ENCODE measurements at regions not wholly inside any gene's neighbourhood (a gene's known extent, or its start where the extent isn't known, plus 50 kb on each side); places are given as distances from the start of the nearest gene placed in this dataset.
"Not testable (repeated sequence)": the region's sequence is repeated elsewhere in the genome, so short reads cannot be mapped to it uniquely, and the experiment has no call there.

DNA sequence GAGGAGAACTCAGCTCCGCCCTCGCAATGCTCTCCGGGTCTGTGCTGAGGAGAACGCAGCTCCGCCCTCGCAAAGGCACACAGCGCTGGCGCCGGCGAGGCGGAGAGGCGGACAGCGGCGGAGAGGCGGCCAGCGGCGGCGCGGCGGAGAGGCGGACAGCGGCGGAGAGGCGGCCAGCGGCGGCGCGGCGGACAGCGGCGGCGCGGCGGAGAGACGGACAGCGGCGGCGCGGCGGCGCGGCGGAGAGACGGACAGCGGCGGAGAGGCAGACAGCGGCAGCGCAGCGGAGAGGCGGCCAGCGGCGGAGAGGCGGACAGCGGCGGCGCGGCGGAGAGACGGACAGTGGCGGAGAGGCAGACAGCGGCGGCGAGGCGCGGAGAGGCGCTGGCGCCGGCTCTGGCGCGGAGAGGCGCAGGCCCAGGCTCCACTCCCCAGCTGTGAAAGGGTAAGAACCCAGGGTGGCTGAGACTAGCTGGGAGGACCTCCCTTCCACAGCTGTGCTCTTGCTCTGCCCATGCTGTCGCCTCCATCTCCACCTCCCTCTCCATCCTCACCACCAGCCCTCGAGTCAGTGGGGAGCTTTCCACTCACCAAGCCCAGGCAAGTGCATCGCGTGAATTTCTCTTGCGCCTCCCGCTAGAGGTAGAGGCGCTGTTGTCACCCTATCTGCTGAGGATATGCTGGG is 2879.9 kb downstream of the RPIA start:
- not testable (repeated sequence) for DNase-seq (ENCODE audit: low spot score)

DNA sequence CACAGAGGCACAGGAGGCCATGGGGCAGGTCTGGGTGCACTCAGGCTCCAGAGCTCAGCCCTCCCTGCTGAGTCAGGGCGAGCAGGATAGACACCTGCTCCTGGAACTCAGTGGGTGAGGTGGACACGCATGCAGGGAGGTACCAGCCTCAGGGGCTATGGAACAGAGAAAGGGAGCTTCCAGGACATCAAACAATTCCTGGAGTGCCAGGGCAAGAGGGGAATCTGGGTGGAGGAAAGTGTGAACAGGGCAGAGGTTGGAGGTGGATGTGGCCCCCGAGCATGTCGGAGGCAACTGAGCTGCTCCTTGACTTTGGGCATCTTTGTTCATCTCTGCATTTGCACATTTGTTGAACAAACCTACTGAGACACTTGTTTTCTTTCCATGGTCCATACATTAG is 2881.5 kb downstream of the RPIA start:
- not testable (repeated sequence) for DNase-seq (ENCODE audit: low spot score)

DNA sequence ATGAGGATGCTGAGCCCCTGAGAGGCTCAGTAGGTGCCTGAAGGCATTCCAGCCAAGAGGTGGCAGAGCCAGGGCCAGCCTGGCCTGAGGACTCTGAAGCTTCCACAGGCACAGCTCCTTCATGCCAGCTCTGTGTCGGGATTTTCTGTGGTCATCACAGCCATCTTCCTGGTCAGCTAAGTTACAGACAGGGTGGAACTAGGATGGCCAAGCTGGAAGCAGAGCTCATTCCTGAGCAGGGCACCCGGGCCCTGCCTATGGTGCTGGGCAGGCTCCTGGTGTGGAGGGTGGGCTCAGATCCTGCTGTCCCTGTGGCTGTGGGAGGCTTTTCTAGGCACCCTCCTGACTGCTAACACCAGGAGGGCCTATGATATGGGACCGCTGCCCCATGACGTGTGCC is 2882.3 kb downstream of the RPIA start:
- not testable (repeated sequence) for DNase-seq (ENCODE audit: low spot score)

DNA sequence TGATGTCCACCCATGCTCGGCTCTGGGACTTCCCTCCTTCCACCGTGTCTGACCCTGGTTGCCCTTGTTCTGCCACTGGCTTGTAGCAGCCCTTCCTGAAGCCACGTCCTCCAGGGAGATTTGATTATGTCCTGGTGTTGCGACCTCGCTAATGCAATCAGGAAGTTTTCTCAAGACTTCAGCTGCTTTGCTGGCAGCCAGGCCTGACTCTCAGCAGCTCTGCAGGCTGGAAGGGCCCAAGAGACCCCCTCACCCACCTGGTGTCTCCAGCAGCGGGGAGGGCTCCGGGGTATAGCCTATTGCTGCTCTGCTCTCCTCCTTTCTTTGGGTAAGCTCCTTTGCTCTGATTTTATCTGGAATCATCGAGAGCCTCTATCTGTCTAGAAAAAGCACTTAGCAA is 2882.8 kb downstream of the RPIA start:
- DNase-seq (ENCODE audit: low spot score), result not testable (repeated sequence)

DNA sequence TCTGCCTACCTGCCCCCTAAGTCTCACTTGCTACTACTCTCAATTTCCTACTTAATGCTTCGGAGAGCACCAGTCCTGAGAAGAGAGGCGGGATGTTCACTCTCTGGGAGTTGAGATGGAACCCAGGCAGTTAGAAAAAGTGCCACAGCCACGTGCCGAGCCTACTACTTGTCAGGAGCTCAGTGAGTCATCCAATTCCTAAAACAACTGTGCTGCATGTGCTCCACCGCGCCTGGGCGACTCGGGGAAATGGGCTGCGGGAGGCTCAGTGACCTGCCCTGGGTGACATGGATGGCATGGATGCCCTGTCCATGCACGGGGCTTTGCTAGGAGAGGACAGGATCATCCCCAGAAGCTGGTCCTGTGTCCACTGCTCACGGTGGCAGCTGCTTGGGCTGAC is 2884.2 kb downstream of the RPIA start:
- not testable (repeated sequence) for DNase-seq (ENCODE audit: low spot score)

DNA sequence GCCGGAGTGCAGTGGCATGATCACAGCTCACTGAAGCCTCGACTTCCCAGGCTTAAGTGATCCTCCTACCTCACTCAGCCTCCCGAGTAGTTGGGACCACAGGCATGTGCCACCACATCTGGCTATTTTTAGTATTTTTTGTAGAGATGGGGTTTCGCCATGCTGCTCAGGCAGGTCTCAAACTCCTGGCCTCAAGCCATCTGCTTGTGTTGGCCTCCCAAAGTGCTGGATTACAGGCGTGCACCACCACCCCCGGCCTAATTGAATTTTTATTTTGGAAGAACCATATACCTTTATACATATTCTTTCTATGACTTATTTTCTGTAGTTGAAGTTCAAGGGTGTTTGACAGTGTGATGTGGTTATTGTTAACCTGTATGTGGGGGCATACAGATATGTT is 2885.9 kb downstream of the RPIA start:
- not testable (repeated sequence) for DNase-seq (ENCODE audit: low spot score)

DNA sequence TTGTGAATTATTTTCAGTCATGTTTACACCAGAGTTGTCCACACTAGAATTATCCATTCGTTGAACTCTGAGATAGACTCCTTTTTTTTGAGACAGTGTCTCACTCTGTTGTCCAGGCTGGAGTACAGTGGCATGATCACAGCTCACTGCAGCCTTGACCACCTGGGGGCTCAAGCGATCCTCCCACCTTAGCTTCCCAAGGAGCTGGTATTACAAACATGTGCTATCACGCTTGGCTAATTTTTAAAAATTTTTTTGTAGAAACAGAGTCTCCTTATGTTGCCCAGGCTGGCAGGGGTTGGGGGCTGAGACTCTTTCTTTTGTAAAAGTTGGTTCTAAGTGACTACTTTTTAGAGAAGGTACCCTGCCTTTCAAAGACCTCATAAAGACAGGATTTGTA is 2887.2 kb downstream of the RPIA start:
- not testable (repeated sequence) for DNase-seq (ENCODE audit: low spot score)

DNA sequence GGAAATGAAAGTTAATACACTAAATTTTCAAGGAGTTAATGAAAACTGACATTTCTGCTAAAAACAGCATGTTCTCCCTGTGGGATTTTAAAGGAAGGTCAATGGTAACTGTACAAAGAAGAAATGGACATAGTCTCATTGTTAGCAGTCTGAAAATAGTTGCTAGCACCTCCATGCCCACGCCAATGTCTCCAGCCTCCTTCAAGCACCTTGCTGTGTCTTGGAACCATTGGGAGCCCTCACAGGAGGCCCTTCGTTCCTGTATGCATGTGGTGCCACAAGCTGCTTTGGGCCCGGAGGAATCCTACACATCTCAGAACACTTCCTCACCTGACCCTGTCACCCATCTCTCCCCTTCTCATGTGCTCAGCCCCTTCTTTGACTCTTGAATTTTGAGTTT is 2888.1 kb downstream of the RPIA start:
- DNase-seq (ENCODE audit: low spot score), result not testable (repeated sequence)

DNA sequence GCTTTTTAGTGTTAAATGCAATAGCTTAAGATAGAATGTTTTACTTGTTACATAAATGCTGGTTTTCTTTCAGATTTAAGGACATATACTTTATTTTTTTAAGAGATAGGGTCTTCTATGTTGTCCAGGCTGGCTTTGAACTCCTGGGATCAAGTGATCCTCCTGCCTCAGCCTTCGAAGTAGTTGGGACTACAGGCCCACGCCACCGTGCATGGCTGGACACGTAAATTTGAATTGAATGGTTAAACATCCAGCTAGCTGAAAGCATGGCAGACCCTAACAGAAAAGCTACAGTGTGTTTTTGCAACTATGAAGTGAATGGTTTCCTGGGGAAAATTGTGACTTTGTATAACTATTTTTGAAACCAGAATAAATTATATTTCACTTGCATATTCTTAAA is 2888.6 kb downstream of the RPIA start:
- DNase-seq (ENCODE audit: low spot score), result not testable (repeated sequence)

DNA sequence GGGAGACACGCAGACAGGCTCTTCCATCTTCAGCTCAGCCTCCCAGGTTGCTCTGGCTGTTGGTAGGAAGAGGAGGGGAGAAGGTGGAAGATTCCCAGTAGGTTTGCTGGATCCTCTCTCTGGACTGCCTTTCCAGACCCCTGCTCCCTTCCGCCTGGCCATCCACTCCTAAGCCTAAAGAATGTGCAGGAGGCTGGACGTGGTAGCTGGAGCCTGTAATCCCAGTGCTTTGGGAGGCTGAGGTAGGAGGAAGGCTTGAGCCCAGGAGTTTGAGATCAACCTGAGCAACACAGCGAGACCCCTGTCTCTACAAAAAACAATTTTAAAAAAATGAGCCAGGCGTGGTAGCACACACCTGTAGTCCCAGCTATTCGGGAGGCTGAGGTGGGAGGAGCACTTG is 2895.6 kb downstream of the RPIA start:
- DNase-seq (ENCODE audit: low spot score), result not testable (repeated sequence)

DNA sequence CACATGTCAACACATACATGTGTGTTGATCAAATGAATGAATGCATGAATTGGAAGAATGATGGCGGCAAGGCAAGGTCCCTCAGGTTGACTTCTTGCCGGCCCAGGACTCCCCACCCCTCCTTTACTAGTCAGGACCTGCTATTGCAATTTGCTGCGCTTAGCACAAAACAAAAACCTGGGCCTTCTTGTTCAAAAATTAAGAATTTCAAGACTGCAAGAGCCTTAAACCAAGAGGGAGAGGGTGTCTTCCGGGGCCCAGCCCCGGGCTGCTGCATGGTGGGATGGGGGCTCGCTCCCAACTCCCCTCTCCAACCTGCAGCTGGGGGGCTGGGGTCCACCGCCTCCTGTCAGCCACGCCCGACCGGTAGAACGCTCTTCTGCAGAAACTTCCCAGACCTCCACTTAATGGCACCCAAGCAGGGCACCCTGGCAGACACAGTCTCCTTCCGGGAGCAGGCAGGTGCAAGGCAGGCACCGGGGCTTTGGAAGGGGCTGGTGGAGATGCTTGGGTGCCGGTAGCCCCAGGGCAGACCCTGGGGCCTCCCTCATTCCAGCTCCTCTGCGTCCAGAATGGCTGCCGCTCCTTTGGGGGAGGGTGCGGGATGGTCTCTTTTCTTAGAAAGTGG is 2896.5 kb downstream of the RPIA start:
- not testable (repeated sequence) for DNase-seq (ENCODE audit: low spot score)

DNA sequence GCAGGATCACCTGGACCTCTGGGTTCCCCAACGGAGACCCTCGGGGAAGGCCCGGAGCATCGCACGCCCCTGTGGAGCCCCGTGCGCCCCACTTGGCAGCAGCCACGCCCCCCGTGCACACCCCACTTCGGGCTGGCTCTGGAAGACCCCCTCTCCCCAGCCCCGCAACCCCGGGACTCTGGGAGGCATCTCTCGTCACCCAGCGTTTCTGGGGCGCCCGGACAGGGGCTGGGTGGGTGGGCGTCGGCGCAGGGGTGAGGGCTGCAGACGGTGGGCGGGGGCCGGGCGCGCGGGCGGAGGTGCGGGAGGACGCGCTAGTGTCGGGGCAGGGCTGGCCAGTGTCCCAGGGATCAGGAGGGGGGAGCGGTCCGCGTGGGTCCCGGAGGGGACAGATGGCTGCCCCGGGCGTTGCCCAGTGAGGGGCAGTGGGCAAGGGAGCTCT is 2897.3 kb downstream of the RPIA start:
- DNase-seq (ENCODE audit: low spot score), result not testable (repeated sequence)

DNA sequence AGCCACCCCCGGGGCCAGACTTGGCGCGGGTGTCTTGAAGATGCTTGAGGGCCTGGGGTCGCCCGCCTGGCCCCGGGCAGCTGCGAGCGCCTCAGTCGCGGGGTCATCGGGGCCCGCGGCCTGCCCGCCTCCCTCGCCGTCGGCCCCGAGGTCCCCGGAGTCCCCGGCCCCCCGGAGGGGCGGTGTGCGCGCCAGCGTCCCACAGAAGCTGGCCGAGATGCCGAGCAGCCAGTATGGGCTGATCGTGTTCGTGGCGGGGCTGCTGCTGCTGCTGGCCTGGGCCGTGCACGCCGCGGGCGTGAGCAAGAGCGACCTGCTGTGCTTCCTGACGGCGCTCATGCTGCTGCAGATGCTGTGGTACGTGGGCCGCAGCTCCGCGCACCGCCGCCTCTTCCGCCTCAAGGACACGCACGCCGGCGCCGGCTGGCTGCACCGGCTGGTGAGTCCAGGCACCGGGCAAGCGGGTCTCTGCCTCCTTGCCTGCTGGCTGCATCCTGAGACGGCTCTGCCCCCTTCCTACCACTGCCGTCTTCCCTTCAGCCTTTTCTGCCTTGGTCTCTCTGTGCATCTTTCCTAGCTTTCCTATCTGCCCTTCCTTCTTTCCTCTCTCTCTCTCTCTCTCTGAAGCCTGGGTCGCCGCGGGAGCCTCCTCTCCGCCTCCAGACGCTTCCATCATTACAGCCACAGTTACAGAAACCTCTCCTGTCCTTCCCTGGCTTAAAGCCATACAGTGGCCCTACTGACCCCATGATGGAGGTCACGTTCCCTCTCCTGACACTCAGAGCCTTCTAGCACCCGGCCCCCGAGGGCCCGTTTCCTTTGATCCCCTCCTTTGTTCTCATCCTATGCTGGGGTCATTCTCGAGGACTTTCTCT is 2898.2 kb downstream of the RPIA start:
- not testable (repeated sequence) for DNase-seq (ENCODE audit: low spot score)

DNA sequence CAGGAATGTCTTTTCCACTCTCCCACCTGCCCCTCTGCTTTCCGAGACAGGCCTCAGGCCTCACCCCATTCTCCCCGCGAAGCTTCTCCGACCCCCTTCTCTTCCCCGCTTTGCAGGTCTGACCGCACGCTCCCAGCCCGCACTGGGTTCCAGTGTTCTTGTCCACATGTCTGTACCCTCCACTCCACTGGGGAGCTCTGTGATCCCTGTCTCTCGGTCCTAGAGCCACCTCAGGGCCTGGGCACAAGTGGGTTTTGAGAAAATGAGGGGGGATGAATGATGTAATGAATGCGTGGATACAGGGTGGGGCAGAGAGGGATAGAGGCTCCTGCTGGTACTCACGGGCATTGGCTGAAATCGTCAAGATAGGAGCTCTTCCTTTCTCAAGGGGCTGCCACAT is 2898.9 kb downstream of the RPIA start:
- DNase-seq (ENCODE audit: low spot score), result not testable (repeated sequence)

DNA sequence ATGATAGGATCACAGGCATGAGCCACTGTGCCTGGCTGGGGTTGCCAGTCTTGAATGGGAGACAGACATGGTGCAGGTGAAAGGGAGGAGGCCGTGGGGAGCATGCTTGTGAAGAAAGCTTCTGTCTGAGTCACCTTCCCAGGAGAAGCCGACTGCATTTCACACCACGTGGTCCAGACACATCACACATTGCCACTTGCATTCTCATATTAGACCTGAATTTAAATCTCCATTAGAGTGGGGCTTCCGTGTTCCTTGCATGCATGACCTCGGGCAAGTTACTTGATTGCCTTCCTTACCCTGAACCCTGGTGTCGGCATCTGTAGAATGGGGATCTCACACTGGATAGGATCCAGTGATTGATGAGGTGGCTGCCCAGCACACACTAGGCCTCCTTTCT is 2899.6 kb downstream of the RPIA start:
- not testable (repeated sequence) for DNase-seq (ENCODE audit: low spot score)

DNA sequence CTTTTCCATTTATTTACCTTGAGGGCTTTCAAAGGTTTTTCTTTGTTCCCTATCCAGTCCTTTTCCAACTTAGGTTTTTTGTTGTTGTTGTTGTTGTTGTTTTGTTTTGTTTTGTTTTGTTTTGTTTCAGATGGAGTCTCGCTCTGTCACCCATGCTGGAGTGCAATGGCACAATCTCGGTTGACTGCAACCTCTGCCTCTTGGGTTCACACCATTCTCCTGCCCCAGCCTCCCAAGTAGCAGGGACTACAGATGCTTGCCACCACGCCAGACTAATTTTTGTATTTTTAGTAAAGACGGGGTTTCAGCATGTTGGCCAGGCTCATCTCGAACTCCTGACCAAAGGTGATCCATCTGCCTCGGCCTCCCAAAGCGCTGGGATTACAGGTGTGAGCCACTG is 2906.0 kb downstream of the RPIA start:
- not testable (repeated sequence) for DNase-seq (ENCODE audit: low spot score)

DNA sequence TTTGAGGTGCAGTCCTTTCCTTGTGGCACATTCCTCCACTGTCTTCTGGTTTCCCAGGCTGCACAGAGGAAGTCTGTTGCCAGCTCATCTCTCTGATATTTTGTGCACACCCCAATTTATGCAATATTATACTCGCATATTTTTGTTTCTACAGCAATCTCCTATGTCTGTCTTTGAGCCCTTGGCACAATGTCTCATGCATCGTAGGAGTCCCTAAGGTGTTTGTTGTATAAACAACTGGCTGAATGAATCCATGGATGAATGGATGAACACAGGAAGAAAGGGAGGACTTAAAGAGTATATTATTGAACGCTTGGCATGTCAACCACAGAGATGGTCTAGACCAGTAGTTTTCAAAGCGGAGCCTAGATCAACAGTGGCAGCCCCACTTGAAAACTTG is 2907.0 kb downstream of the RPIA start:
- not testable (repeated sequence) for DNase-seq (ENCODE audit: low spot score)

DNA sequence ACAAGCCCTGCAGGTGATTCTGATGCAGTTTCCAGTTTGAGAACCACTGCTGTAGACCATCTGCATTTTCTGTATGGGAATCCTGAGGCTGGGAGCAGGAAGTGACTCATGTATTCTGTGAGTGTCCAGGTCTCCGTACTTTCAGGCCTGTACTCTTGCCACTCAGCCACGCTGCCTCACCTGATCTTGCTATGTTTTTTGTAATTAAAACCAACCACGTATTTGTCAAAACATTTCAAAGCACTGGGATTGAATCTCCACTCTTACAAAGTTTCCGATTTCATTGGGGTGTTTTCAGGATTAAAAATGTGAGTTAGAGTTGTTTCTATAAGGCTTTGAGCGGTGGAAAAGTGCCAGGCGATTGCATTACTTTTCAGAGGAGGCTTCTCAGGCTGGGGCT is 2907.5 kb downstream of the RPIA start:
- DNase-seq (ENCODE audit: low spot score), result not testable (repeated sequence)

DNA sequence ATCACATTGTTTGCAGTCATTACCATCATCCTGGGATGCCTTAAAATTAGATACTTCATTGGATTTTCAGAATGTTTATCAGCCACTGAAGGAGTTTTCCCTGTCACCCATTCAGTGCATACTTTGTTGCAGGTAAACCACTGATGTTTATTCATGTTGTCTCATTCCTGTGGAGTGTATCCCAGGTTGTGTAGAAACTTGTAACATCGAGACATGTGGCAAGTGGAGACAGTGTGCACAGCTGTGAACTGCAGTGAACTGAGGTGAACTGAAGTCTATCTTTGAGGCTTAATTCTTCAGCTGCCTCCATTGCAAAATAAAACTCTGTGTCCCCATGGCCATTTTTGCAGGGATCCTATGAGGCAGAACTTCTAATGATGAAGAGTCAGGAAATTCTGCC is 2911.4 kb downstream of the RPIA start:
- not testable (repeated sequence) for DNase-seq (ENCODE audit: low spot score)

DNA sequence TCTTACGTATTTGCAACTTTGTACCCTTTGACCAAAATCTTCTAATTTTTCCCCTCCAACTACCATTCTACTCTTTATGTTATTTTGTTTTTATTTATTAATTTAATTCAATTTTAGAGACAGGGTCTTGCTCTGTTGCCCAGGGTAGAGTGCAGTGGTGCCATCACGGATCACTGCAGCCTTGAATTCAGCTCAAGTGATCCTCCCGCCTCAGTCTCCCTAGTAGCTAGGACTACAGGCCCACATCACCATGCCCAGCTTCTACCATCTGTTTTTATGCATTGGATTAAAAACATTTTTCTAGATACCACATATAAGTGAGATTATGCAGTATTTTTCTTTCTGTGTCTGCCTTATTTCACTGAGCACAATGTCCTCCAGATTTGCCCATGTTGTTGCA is 2912.5 kb downstream of the RPIA start:
- DNase-seq (ENCODE audit: low spot score), result not testable (repeated sequence)

DNA sequence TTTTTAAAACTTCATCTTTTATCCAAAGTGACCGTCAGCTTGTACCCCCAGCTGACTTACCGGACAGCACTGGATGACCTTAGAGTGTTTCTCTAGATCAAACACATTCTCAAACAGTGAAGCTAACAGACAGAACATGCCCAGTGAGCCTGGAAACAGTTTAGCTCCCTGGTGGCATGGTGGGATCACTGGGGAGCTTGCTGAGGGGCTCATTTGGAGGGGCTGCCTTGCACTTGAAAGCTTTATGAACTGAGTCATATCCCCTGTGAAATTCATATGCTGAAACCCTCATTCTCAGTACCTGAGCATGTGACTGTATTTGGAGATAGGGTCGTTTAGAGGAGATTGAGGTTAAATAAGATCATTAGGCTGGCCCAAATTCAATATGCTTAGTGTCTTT is 2913.2 kb downstream of the RPIA start:
- DNase-seq (ENCODE audit: low spot score), result not testable (repeated sequence)

DNA sequence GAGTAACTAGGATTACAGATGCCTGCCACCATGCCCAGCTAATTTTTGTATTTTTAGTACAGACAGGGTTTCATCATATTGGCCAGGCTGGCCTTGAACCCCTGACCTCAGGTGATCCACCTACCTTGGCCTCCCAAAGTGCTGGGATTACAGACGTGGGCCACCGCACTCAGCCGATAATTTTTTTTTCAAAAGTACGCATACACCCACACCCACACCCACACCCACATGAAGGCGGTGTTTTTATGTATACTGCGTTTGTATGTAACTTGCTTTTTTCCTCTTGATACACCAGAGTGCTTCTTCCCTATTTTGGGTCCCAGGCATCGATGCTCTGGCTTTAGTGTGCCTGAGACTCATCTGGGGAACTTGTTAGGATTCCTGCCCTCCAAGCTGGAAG is 2932.3 kb downstream of the RPIA start:
- DNase-seq (ENCODE audit: low spot score), result not testable (repeated sequence)
